Nephron progenitor cell (in vitro differentiated cells): ENCODE measurements at regions not wholly inside any gene's neighbourhood (a gene's known extent, or its start where the extent isn't known, plus 50 kb on each side); places are given as distances from the start of the nearest gene placed in this dataset.

Experiments
- DNase-seq: peaks from one replicate; pipeline ENCODE4 v3.0.0; 2021
- H3K27ac Mint-ChIP-seq: 2 replicates; pipeline ENCODE4 v1.8.0; 2021; ENCODE audit warnings: mild to moderate bottlenecking, moderate library complexity, mixed read lengths
- H3K27me3 Mint-ChIP-seq: 2 replicates; pipeline ENCODE4 v1.8.0; 2021; ENCODE audit warnings: mild to moderate bottlenecking, low read depth, mixed read lengths; ENCODE audit not compliant: poor library complexity
- H3K36me3 Mint-ChIP-seq: 2 replicates; pipeline ENCODE4 v1.8.0; 2021; ENCODE audit warnings: low read depth, mixed read lengths
- H3K4me1 Mint-ChIP-seq: 2 replicates; pipeline ENCODE4 v1.8.0; 2021; ENCODE audit warnings: mixed read lengths
- H3K4me3 Mint-ChIP-seq: 2 replicates; pipeline ENCODE4 v1.8.0; 2021; ENCODE audit warnings: mild to moderate bottlenecking, moderate library complexity, mixed read lengths
- H3K9me3 Mint-ChIP-seq: 2 replicates; pipeline ENCODE4 v1.8.0; 2021; ENCODE audit warnings: mild to moderate bottlenecking, moderate library complexity, mixed read lengths
- CTCF ChIP-seq: fragments of 200-600 bp; sonication (generic); IDR thresholded peaks from 2 replicates; pipeline ENCODE4 v1.5.0; 2021; ENCODE audit warnings: antibody characterized with exemption

GRCh38 chr20:23231561-23232218, 118.9 kb upstream of the NXT1 start:
- peaks cover 17% of the 10 kb centered on the region for H3K9me3 Mint-ChIP-seq
- no peak overlapping the region for H3K4me3 Mint-ChIP-seq
- H3K36me3 Mint-ChIP-seq, result no peaks in the 10 kb centered on the region
- no peak for TF ChIP-seq CTCF
- H3K27me3 Mint-ChIP-seq, result peaks cover 12% of the 10 kb centered on the region
- no peak overlapping the region for H3K27ac Mint-ChIP-seq
- H3K4me1 Mint-ChIP-seq, result no peaks in the 10 kb centered on the region
- no peak for DNase-seq

GRCh38 chr20:23230766-23231385, 119.7 kb upstream of the NXT1 start:
- Mint-ChIP-seq H3K9me3 (peaks cover 17% of the 10 kb centered on the region), H3K36me3 (no peaks in the 10 kb centered on the region), H3K27ac (no peak overlapping the region), H3K27me3 (peaks cover 15% of the 10 kb centered on the region), H3K4me1 (no peaks in the 10 kb centered on the region), H3K4me3 (no peak overlapping the region)
- DNase-seq, result no peak
- no peak for TF ChIP-seq CTCF

- peaks cover 12% of the 10 kb centered on the region for H3K9me3 Mint-ChIP-seq
- DNase-seq, result no peak
- H3K4me3 Mint-ChIP-seq, result no peak overlapping the region
- no peak overlapping the region for H3K27ac Mint-ChIP-seq
- no peak for TF ChIP-seq CTCF
- peaks cover 17% of the 10 kb centered on the region for H3K27me3 Mint-ChIP-seq
- no peaks in the 10 kb centered on the region for H3K4me1 Mint-ChIP-seq
- H3K36me3 Mint-ChIP-seq, result no peaks in the 10 kb centered on the region
Measured at GRCh38 chr20:23229989-23230388, 120.6 kb upstream of the NXT1 start.

- Mint-ChIP-seq H3K4me1 (no peaks in the 10 kb centered on the region), H3K36me3 (no peaks in the 10 kb centered on the region), H3K27me3 (peaks cover 18% of the 10 kb centered on the region), H3K9me3 (peaks cover 12% of the 10 kb centered on the region), H3K4me3 (no peak overlapping the region), H3K27ac (no peak overlapping the region)
- no peak for DNase-seq
- TF ChIP-seq CTCF, result no peak
Measured at GRCh38 chr20:23228912-23229311, 121.7 kb upstream of the NXT1 start.

GRCh38 chr20:23227976-23228375, 122.6 kb upstream of the NXT1 start:
- Mint-ChIP-seq H3K27me3 (peaks cover 16% of the 10 kb centered on the region), H3K4me3 (no peak overlapping the region), H3K27ac (no peak overlapping the region), H3K9me3 (peaks cover 15% of the 10 kb centered on the region), H3K4me1 (no peaks in the 10 kb centered on the region), H3K36me3 (no peaks in the 10 kb centered on the region)
- no peak for DNase-seq
- no peak for TF ChIP-seq CTCF

GRCh38 chr20:23227274-23227673, 123.3 kb upstream of the NXT1 start:
- H3K27ac Mint-ChIP-seq, result no peak overlapping the region
- TF ChIP-seq CTCF, result no peak
- H3K4me3 Mint-ChIP-seq, result no peak overlapping the region
- DNase-seq, result no peak
- peaks cover 16% of the 10 kb centered on the region for H3K9me3 Mint-ChIP-seq
- H3K36me3 Mint-ChIP-seq, result no peaks in the 10 kb centered on the region
- H3K4me1 Mint-ChIP-seq, result no peaks in the 10 kb centered on the region
- H3K27me3 Mint-ChIP-seq, result peaks cover 16% of the 10 kb centered on the region
